Upper lobe of left lung (tissue), 4 donors: ENCODE measurements at regions not wholly inside any gene's neighbourhood (a gene's known extent, or its start where the extent isn't known, plus 50 kb on each side); places are given as distances from the start of the nearest gene placed in this dataset.

Source experiments
- CTCF ChIP-seq, 6 experiments: fragments of 450-650 bp in 4 of 6; fragments of 200-600 bp in 2 of 6; sonication (generic) in 2 of 6; IDR thresholded peaks; one replicate each; pipeline ENCODE4 v1.5.1; 2016 to 2019; ENCODE audit warnings: antibody characterized with exemption in 6 of 6
- POLR2A ChIP-seq, 4 donors: fragments of 450-650 bp; IDR thresholded peaks; one replicate each; pipeline ENCODE4 v1.5.1; 2016 to 2017; ENCODE audit warnings: antibody characterized with exemption in 4 of 4, mild to moderate bottlenecking in 2 of 4
- POLR2AphosphoS5 ChIP-seq, 2 donors: sonication (generic); formaldehyde crosslinking; IDR thresholded peaks; one replicate each; pipeline ENCODE4 v1.5.1; 2017; ENCODE audit warnings: antibody characterized with exemption in 2 of 2

- TF ChIP-seq CTCF (IDR thresholded peaks at IDR 0.05) = no peak
- TF ChIP-seq POLR2AphosphoS5 (IDR thresholded peaks at IDR 0.05) = no peak
- TF ChIP-seq POLR2A (IDR thresholded peaks at IDR 0.05) = no peak
Measured at GRCh38 chr5:92951746-92952145, 629.3 kb downstream of the NR2F1-AS1 start.
